HEK293 (cell line): ENCODE measurements at regions not wholly inside any gene's neighbourhood (a gene's known extent, or its start where the extent isn't known, plus 50 kb on each side); places are given as distances from the start of the nearest gene placed in this dataset.

ENCODE experiments used
- CTCF ChIA-PET: fragments of 350-600 bp; formaldehyde crosslinking; extraction: SDS; loops from one replicate; lab custom pipeline; 2021; ENCODE audit warnings: antibody characterized with exemption; lab: Yijun Ruan, JAX
- POLR2A ChIA-PET: fragments of 300-600 bp; formaldehyde crosslinking; extraction: SDS; loops from one replicate; lab custom pipeline; 2020; ENCODE audit warnings: antibody characterized with exemption, inconsistent platforms; lab: Yijun Ruan, JAX
- H3K27ac ChIP-seq: fragments of 200-500 bp; sonication (Bioruptor generic); 2 replicates; pipeline ENCODE4 v1.5.1; 2014; ENCODE audit warnings: low read depth, low read length, control low read depth, inconsistent platforms; ENCODE audit errors: extremely low read depth
- H3K36me3 ChIP-seq, 2 experiments: fragments of 200-500 bp in 1 of 2; sonication (Bioruptor generic) in 1 of 2; 1 replicate in 1 of 2; 2 replicates in 1 of 2; pipeline ENCODE4 v1.5.1; 2014 to 2017; ENCODE audit warnings: inconsistent platforms in 2 of 2, low read length in 2 of 2; ENCODE audit not compliant: control insufficient read depth in 2 of 2, insufficient read depth in 1 of 2
- H3K4me1 ChIP-seq: fragments of 200-500 bp; sonication (Bioruptor generic); 2 replicates; pipeline ENCODE4 v1.5.1; 2014; ENCODE audit warnings: mild to moderate bottlenecking, low read length, inconsistent platforms; ENCODE audit not compliant: control insufficient read depth, insufficient read depth
- H3K4me3 ChIP-seq: 2 replicates; pipeline ENCODE4 v1.5.1; 2011; ENCODE audit warnings: low read depth, mild to moderate bottlenecking, control low read depth, low read length, moderate library complexity
- H3K9me3 ChIP-seq: fragments of 200-500 bp; sonication (Bioruptor generic); 2 replicates; pipeline ENCODE4 v1.5.1; 2014; ENCODE audit warnings: low read depth, low read length, inconsistent platforms; ENCODE audit not compliant: control insufficient read depth, insufficient read depth
- GLIS1 ChIP-seq: fragments of 450-650 bp; formaldehyde crosslinking; IDR thresholded peaks from 2 replicates; pipeline ENCODE4 v1.5.1; 2016; ENCODE audit warnings: missing biosample characterization, missing genetic modification characterization
- KLF7 ChIP-seq: fragments of 450-650 bp; formaldehyde crosslinking; IDR thresholded peaks from 2 replicates; pipeline ENCODE4 v1.5.1; 2016; ENCODE audit warnings: missing biosample characterization, missing genetic modification characterization, borderline replicate concordance
- MEIS1 ChIP-seq: sonication (generic); formaldehyde crosslinking; IDR thresholded peaks from 2 replicates; pipeline ENCODE4 v1.8.1; 2022; ENCODE audit warnings: missing genetic modification reagents, mild to moderate bottlenecking, borderline replicate concordance
- SALL2 ChIP-seq: fragments of 450-650 bp; formaldehyde crosslinking; IDR thresholded peaks from 2 replicates; pipeline ENCODE4 v1.5.0; 2017; ENCODE audit warnings: missing biosample characterization, mild to moderate bottlenecking, missing genetic modification characterization, borderline replicate concordance
- ZNF133 ChIP-seq: fragments of 450-650 bp; formaldehyde crosslinking; IDR thresholded peaks from 2 replicates; pipeline ENCODE4 v1.5.1; 2016; ENCODE audit warnings: missing biosample characterization, missing genetic modification characterization
- ZNF140 ChIP-seq: fragments of 450-650 bp; formaldehyde crosslinking; IDR thresholded peaks from 2 replicates; pipeline ENCODE4 v1.5.1; 2016; ENCODE audit warnings: missing biosample characterization, missing genetic modification characterization
- ZNF148 ChIP-seq: fragments of 450-650 bp; formaldehyde crosslinking; IDR thresholded peaks from 2 replicates; pipeline ENCODE4 v1.5.0; 2017; ENCODE audit warnings: missing biosample characterization, missing genetic modification characterization, borderline replicate concordance
- ZNF19 ChIP-seq: fragments of 450-650 bp; formaldehyde crosslinking; IDR thresholded peaks from 2 replicates; pipeline ENCODE4; 2016; ENCODE audit warnings: missing biosample characterization, missing genetic modification characterization, low read depth
- ZNF23 ChIP-seq: fragments of 450-650 bp; formaldehyde crosslinking; IDR thresholded peaks from 2 replicates; pipeline ENCODE4 v1.5.1; 2016; ENCODE audit warnings: missing biosample characterization, missing genetic modification characterization, borderline replicate concordance
- ZNF239 ChIP-seq: fragments of 450-650 bp; formaldehyde crosslinking; IDR thresholded peaks from 2 replicates; pipeline ENCODE4 v1.5.1; 2016; ENCODE audit warnings: missing biosample characterization, missing genetic modification characterization
- ZNF324 ChIP-seq: fragments of 450-650 bp; formaldehyde crosslinking; IDR thresholded peaks from 2 replicates; pipeline ENCODE4 v1.5.1; 2016; ENCODE audit warnings: missing biosample characterization, missing genetic modification characterization
- ZNF423 ChIP-seq: fragments of 450-650 bp; formaldehyde crosslinking; IDR thresholded peaks from 2 replicates; pipeline ENCODE4 v1.5.1; 2016; ENCODE audit warnings: missing biosample characterization, missing genetic modification characterization
- ZNF473 ChIP-seq: fragments of 450-650 bp; formaldehyde crosslinking; IDR thresholded peaks from 2 replicates; pipeline ENCODE4 v1.5.1; 2017; ENCODE audit warnings: missing biosample characterization, missing genetic modification characterization
- ZNF555 ChIP-seq: fragments of 450-650 bp; formaldehyde crosslinking; conservative IDR thresholded peaks from 2 replicates; pipeline ENCODE4 v1.5.1; 2017; ENCODE audit warnings: missing biosample characterization, mild to moderate bottlenecking, missing genetic modification characterization, inconsistent platforms
- ZNF624 ChIP-seq: fragments of 450-650 bp; formaldehyde crosslinking; IDR thresholded peaks from 2 replicates; pipeline ENCODE4 v1.5.1; 2017; ENCODE audit warnings: missing biosample characterization, missing genetic modification characterization
- ZNF629 ChIP-seq: fragments of 450-650 bp; formaldehyde crosslinking; IDR thresholded peaks from 2 replicates; pipeline ENCODE4 v1.5.1; 2017; ENCODE audit warnings: missing biosample characterization, missing genetic modification characterization
- ZNF654 ChIP-seq: fragments of 450-650 bp; formaldehyde crosslinking; IDR thresholded peaks from 2 replicates; pipeline ENCODE4 v1.5.1; 2016; ENCODE audit warnings: low read depth, missing biosample characterization, missing genetic modification characterization
- ZNF704 ChIP-seq: fragments of 450-650 bp; formaldehyde crosslinking; IDR thresholded peaks from 2 replicates; pipeline ENCODE4 v1.5.1; 2016; ENCODE audit warnings: missing biosample characterization, missing genetic modification characterization
- TF ChIP-seq, protein P1 (sequence below): fragments of 450-650 bp; formaldehyde crosslinking; IDR thresholded peaks from 2 replicates; pipeline ENCODE4 v1.5.1; 2016; ENCODE audit warnings: missing biosample characterization, missing genetic modification characterization
- TF ChIP-seq, protein P2 (sequence below): fragments of 450-650 bp; formaldehyde crosslinking; IDR thresholded peaks from 2 replicates; pipeline ENCODE4 v1.5.1; 2016; ENCODE audit warnings: missing biosample characterization, missing genetic modification characterization, low read depth
- TF ChIP-seq, protein P3 (sequence below): fragments of 450-650 bp; formaldehyde crosslinking; IDR thresholded peaks from 2 replicates; pipeline ENCODE4 v1.5.1; 2016; ENCODE audit warnings: missing biosample characterization, missing genetic modification characterization, borderline replicate concordance

GRCh38 chr18:42533009-42533575 is 578.1 kb downstream of the PIK3C3 start:
- no peaks in the 10 kb centered on the region for H3K9me3 ChIP-seq
- no peak overlapping the region for H3K4me3 ChIP-seq
- TF ChIP-seq SALL2 (tag by site-specific recombination): no peak
- TF ChIP-seq, protein P1, sequence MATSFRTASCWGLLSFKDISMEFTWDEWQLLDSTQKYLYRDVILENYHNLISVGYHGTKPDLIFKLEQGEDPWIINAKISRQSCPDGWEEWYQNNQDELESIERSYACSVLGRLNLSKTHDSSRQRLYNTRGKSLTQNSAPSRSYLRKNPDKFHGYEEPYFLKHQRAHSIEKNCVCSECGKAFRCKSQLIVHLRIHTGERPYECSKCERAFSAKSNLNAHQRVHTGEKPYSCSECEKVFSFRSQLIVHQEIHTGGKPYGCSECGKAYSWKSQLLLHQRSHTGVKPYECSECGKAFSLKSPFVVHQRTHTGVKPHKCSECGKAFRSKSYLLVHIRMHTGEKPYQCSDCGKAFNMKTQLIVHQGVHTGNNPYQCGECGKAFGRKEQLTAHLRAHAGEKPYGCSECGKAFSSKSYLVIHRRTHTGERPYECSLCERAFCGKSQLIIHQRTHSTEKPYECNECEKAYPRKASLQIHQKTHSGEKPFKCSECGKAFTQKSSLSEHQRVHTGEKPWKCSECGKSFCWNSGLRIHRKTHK (tag by site-specific recombination): no peak
- TF ChIP-seq ZNF624 (tag by site-specific recombination): no peak
- TF ChIP-seq, protein P2, sequence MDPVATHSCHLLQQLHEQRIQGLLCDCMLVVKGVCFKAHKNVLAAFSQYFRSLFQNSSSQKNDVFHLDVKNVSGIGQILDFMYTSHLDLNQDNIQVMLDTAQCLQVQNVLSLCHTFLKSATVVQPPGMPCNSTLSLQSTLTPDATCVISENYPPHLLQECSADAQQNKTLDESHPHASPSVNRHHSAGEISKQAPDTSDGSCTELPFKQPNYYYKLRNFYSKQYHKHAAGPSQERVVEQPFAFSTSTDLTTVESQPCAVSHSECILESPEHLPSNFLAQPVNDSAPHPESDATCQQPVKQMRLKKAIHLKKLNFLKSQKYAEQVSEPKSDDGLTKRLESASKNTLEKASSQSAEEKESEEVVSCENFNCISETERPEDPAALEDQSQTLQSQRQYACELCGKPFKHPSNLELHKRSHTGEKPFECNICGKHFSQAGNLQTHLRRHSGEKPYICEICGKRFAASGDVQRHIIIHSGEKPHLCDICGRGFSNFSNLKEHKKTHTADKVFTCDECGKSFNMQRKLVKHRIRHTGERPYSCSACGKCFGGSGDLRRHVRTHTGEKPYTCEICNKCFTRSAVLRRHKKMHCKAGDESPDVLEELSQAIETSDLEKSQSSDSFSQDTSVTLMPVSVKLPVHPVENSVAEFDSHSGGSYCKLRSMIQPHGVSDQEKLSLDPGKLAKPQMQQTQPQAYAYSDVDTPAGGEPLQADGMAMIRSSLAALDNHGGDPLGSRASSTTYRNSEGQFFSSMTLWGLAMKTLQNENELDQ: no peak
- no peak overlapping the region for H3K27ac ChIP-seq
- H3K36me3 ChIP-seq: no peaks in the 10 kb centered on the region
- H3K4me1 ChIP-seq: peaks cover 4% of the 10 kb centered on the region; the same call in 1 of the 2 replicates
- ChIA-PET POLR2A (no interaction called here), CTCF (no interaction called here)

DNA sequence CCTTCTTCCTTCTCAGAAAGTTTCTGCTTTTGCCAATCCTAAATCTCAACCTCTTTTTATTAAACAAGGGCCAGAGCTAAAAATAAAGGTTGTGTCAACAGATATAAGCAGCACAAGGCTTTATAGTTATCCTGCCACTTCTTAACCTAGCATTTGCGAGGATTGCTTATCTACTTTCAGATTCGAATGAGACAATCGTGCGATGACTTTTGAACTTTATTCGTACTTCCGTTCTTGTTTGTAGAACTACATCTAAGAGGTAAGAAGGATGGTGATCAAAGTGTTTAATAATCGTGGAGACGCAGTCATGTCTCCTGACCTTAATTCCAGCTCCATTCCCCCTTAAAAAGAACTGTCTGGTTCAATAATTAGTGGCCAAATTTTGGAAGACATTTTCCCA is 578.6 kb downstream of the PIK3C3 start:
- Histone ChIP-seq H3K9me3 (no peaks in the 10 kb centered on the region), H3K27ac (no peak overlapping the region), H3K36me3 (no peaks in the 10 kb centered on the region), H3K4me3 (no peak overlapping the region)
- ChIA-PET CTCF (interaction anchor here (1.0 kb wide), 1 partner anchor 11 kb away, joined by 3 read pairs; no protein-coding TSS in a partner anchor), POLR2A (no interaction called here)
- TF ChIP-seq ZNF555 (no peak), ZNF324 (tag by site-specific recombination) (no peak), KLF7 (no peak), ZNF239 (no peak), ZNF629 (tag by site-specific recombination) (no peak)
- TF ChIP-seq, protein P3, sequence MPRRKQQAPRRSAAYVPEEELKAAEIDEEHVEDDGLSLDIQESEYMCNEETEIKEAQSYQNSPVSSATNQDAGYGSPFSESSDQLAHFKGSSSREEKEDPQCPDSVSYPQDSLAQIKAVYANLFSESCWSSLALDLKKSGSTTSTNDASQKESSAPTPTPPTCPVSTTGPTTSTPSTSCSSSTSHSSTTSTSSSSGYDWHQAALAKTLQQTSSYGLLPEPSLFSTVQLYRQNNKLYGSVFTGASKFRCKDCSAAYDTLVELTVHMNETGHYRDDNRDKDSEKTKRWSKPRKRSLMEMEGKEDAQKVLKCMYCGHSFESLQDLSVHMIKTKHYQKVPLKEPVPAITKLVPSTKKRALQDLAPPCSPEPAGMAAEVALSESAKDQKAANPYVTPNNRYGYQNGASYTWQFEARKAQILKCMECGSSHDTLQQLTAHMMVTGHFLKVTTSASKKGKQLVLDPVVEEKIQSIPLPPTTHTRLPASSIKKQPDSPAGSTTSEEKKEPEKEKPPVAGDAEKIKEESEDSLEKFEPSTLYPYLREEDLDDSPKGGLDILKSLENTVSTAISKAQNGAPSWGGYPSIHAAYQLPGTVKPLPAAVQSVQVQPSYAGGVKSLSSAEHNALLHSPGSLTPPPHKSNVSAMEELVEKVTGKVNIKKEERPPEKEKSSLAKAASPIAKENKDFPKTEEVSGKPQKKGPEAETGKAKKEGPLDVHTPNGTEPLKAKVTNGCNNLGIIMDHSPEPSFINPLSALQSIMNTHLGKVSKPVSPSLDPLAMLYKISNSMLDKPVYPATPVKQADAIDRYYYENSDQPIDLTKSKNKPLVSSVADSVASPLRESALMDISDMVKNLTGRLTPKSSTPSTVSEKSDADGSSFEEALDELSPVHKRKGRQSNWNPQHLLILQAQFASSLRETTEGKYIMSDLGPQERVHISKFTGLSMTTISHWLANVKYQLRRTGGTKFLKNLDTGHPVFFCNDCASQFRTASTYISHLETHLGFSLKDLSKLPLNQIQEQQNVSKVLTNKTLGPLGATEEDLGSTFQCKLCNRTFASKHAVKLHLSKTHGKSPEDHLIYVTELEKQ (tag by site-specific recombination): no peak
- TF ChIP-seq, all 188 proteins: peak for 0
- peaks cover 4% of the 10 kb centered on the region; the same call in 1 of the 2 replicates for H3K4me1 ChIP-seq

- peaks cover 4% of the 10 kb centered on the region; the same call in 1 of the 2 replicates for H3K4me1 ChIP-seq
- H3K4me3 ChIP-seq: no peak overlapping the region
- POLR2A ChIA-PET: no interaction called here
- H3K36me3 ChIP-seq: no peaks in the 10 kb centered on the region
- CTCF ChIA-PET: interaction anchor here (0.5 to 1.0 kb wide), 2 partner anchors 10 to 1489 kb away, joined by 3 read pairs; no protein-coding TSS in a partner anchor
- TF ChIP-seq ZNF654 (tag by site-specific recombination) (no peak), ZNF423 (tag by site-specific recombination) (no peak), ZNF704 (tag by site-specific recombination) (no peak), ZNF148 (tag by site-specific recombination) (no peak), MEIS1 (CRISPR knock-in tag) (no peak), ZNF133 (tag by site-specific recombination) (no peak), ZNF473 (tag by site-specific recombination) (no peak), GLIS1 (tag by site-specific recombination) (no peak), ZNF23 (tag by site-specific recombination) (no peak), ZNF140 (no peak), ZNF19 (tag by site-specific recombination) (no peak)
- no peaks in the 10 kb centered on the region for H3K9me3 ChIP-seq
- H3K27ac ChIP-seq: no peak overlapping the region
Measured at GRCh38 chr18:42534313-42534712, 579.3 kb downstream of the PIK3C3 start.
